GM12891 (cell line): ENCODE measurements at regions not wholly inside any gene's neighbourhood (a gene's known extent, or its start where the extent isn't known, plus 50 kb on each side); places are given as distances from the start of the nearest gene placed in this dataset.
A peak's percentile ranks its signal among the peaks of the same experiment; 100 is the strongest.

Experiments
- PAX5 ChIP-seq: IDR thresholded peaks from 2 replicates; pipeline ENCODE4 v1.6.1; 2011; ENCODE audit warnings: low read length, moderate library complexity, mild to moderate bottlenecking; ENCODE audit not compliant: insufficient read depth, severe bottlenecking
- POLR2A ChIP-seq: IDR thresholded peaks from 2 replicates; pipeline ENCODE4 v1.6.1; 2011; ENCODE audit warnings: low read depth, low read length, control low read depth
- POLR2AphosphoS5 ChIP-seq: IDR thresholded peaks from 2 replicates; pipeline ENCODE4 v1.6.1; 2011; ENCODE audit warnings: low read depth, low read length, control low read depth
- POU2F2 ChIP-seq: IDR thresholded peaks from 2 replicates; pipeline ENCODE4 v1.6.1; 2011; ENCODE audit warnings: low read depth, mild to moderate bottlenecking, control low read depth, low read length, moderate library complexity
- SPI1 ChIP-seq: IDR thresholded peaks from 2 replicates; pipeline ENCODE4 v1.6.1; 2011; ENCODE audit warnings: low read depth, low read length, control low read depth
- TAF1 ChIP-seq: IDR thresholded peaks from 2 replicates; pipeline ENCODE4 v1.6.1; 2011; ENCODE audit warnings: low read depth, low read length, control low read depth

- no peak for TF ChIP-seq PAX5
- TF ChIP-seq POLR2AphosphoS5, result no peak
- no peak for TF ChIP-seq POLR2A
- TF ChIP-seq SPI1, result peak; percentile 95
- TF ChIP-seq TAF1, result no peak
- no peak for TF ChIP-seq POU2F2
These were observed 713.2 kb downstream of the FLRT2 start for GRCh38 chr14:86243158-86243557.
